ENCODE measurements at regions not wholly inside any gene's neighbourhood (a gene's known extent, or its start where the extent isn't known, plus 50 kb on each side); places are given as distances from the start of the nearest gene placed in this dataset.

- TF ChIP-seq ZNF462 (CRISPR knock-in tag; IDR thresholded peaks at IDR 0.05): no peak
- TF ChIP-seq REST (IDR thresholded peaks at IDR 0.05; ENCODE audit: unreplicated experiment): no peak
- TF ChIP-seq NANOG (IDR thresholded peaks at IDR 0.05; ENCODE audit: borderline replicate concordance): no peak
- TF ChIP-seq EZH2phosphoT487 (IDR thresholded peaks at IDR 0.05; ENCODE audit: unreplicated experiment): no peak
- no peak for TF ChIP-seq EZH2 (IDR thresholded peaks at IDR 0.05; ENCODE audit: low read depth, unreplicated experiment)
- no peak for TF ChIP-seq ETS1 (IDR thresholded peaks at IDR 0.05)
- TF ChIP-seq STAT1 (IDR thresholded peaks at IDR 0.05; ENCODE audit: unreplicated experiment): no peak
- TF ChIP-seq CREB1 (CRISPR knock-in tag; IDR thresholded peaks at IDR 0.05; ENCODE audit: low read depth): no peak
- TF ChIP-seq ZNF331 (CRISPR knock-in tag; IDR thresholded peaks at IDR 0.05; ENCODE audit: low read depth): no peak
Measured at GRCh38 chr18:76153691-76154090, 341.4 kb downstream of the ZNF516 start (continued).

Data from GM23338 (cell line).